ENCODE measurements at regions not wholly inside any gene's neighbourhood (a gene's known extent, or its start where the extent isn't known, plus 50 kb on each side); places are given as distances from the start of the nearest gene placed in this dataset.
A peak's percentile ranks its signal among the peaks of the same experiment; 100 is the strongest.

DNA sequence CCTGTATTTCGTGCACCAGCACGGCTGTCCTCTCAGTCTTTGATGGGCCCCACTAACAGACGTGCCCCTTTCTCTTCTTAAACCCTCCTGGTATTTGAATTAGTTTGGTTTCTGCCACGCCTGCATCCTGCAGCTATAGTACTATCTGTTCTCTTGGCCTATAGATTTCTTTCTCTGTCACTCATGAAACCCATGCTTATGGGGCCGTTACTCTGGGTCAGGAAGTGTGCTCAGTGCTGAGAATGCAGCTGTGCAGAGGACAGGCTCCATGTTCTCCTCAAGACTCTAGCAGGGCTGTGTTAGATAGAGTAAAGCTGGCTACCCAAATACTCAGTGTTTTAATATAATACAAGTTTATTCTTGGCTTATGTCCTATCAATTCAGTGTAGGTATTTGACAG lies 180.0 kb downstream of the INSIG2 start:
- no peak overlapping the region for H3K4me3 ChIP-seq (ENCODE audit: low read depth, low read length)
- TF ChIP-seq, protein P1, sequence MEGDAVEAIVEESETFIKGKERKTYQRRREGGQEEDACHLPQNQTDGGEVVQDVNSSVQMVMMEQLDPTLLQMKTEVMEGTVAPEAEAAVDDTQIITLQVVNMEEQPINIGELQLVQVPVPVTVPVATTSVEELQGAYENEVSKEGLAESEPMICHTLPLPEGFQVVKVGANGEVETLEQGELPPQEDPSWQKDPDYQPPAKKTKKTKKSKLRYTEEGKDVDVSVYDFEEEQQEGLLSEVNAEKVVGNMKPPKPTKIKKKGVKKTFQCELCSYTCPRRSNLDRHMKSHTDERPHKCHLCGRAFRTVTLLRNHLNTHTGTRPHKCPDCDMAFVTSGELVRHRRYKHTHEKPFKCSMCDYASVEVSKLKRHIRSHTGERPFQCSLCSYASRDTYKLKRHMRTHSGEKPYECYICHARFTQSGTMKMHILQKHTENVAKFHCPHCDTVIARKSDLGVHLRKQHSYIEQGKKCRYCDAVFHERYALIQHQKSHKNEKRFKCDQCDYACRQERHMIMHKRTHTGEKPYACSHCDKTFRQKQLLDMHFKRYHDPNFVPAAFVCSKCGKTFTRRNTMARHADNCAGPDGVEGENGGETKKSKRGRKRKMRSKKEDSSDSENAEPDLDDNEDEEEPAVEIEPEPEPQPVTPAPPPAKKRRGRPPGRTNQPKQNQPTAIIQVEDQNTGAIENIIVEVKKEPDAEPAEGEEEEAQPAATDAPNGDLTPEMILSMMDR (IDR thresholded peaks at IDR 0.05; ENCODE audit: insufficient read depth, low read depth, low read length, missing control alignments) = no peak
- peak; percentile 19 for DNase-seq (ENCODE audit: low read depth)

DNA sequence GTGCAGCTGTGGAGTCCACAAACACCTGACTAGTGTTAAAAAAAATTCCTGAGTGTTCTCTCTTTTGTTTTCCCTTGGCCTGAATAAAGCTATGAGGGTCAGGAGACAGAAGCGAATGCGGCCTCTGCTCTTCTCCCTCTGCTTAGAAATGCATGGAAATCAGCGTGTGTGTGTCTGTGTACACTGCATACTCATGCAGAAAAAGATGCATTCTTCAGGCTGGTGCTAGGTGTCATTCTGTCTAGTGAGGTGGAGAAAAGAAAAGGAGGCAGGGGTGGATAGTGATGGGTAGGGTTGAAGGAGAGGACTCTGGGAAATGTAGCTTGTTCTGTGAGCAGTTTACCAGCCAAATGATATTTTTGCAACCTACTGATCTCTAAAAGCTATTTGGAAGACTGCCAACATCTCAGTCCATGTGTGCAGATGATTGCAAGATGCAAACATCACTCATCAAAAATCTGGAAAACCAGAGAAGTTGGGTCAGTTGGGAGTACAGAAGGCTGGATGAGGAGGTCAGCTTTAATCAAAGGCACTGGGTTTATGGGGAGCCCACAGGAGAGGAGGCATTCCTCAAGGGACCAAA lies 177.7 kb downstream of the INSIG2 start:
- H3K4me3 ChIP-seq (ENCODE audit: low read depth, low read length) = no peak overlapping the region
- TF ChIP-seq, protein P1 (IDR thresholded peaks at IDR 0.05; ENCODE audit: insufficient read depth, low read depth, low read length, missing control alignments) = no peak
- DNase-seq (ENCODE audit: low read depth) = no peak

DNA sequence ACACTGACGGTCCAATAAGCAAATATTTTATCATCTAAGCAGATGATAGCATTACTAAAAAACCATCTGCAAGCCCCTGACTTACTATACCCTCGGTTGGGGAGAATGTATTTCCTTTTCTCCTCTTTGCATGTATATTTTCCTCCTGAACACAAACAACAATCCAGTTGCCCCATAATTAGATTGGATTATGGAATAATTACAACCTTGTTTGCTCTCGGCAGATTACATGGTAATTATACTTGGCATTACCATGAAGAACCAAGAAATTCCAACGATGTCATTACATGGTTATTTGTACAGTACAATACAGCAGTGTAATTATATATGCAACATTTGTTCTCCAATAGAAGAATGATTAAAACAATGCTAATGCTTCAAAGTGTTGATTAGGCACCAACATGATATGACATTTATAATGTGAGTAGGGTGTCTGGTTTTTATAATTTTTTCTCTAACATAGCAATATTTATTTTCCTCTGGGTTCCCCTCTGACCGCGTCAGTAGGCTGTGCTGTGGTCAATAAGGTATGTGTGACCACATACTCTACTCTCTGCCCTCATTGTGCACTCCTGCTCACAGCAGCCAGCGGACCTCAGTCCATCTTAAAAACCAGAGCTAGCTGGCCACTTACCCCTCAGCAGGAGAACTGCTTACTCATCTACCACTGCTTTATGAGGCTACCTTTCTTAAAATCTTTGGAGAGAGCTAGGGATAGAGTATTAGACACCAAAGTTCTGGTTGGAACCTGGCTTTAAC lies 176.1 kb downstream of the INSIG2 start:
- no peak for DNase-seq (ENCODE audit: low read depth)
- H3K4me3 ChIP-seq (ENCODE audit: low read depth, low read length) = no peak overlapping the region
- TF ChIP-seq, protein P1 (IDR thresholded peaks at IDR 0.05; ENCODE audit: insufficient read depth, low read depth, low read length, missing control alignments) = no peak

DNA sequence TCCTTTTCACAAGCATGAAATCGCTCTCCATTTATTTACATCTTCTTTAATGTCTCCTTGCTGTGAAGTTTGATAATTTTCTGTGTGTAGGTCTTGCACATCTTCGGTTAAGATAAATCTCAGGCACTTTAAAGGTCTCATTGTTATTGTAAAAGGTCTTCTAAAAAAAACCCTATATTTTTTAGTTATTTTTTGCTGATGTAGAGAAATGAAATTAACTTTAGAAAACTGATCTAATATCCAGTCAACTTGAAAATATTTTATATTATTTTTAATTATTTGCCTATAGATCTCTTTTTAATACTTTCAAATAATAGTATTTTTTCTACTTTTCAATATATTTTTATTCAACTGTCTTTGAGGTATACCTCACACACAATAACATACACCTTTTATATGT lies 169.4 kb downstream of the INSIG2 start:
- no peak for DNase-seq (ENCODE audit: low read depth)
- H3K4me3 ChIP-seq (ENCODE audit: low read depth, low read length) = no peak overlapping the region
- TF ChIP-seq, protein P1 (IDR thresholded peaks at IDR 0.05; ENCODE audit: insufficient read depth, low read depth, low read length, missing control alignments) = no peak

DNA sequence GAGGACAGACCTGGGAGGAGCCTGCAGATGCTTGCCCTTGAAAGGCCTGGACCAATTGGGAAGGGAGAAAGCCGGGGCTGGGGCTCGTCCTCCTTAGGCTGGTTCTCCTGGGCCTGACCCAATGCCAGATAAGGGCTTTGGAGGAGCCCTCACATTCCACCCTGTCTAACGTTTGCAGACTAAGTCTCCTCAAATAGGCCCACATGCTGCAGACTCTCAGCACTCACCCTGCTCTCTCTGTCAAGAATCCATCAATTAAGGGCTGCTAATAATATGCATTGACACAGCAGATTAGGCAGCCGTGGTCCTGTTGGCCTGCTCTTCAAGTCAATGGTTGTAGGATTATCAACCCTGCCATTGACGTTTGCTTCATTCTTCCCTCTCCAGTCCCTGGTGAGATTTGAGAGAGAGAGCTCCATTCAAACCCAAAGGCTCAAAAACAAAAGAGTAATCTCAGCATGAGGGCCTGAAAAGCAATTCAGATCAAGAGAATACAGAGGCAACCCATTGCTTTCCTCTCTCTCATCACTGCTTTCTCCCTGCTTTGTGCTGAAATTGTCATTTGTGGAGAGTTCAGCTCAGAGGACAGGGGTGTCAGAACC lies 167.6 kb downstream of the INSIG2 start:
- TF ChIP-seq, protein P1 (IDR thresholded peaks at IDR 0.05; ENCODE audit: insufficient read depth, low read depth, low read length, missing control alignments) = no peak
- no peak overlapping the region for H3K4me3 ChIP-seq (ENCODE audit: low read depth, low read length)
- no peak for DNase-seq (ENCODE audit: low read depth)

DNA sequence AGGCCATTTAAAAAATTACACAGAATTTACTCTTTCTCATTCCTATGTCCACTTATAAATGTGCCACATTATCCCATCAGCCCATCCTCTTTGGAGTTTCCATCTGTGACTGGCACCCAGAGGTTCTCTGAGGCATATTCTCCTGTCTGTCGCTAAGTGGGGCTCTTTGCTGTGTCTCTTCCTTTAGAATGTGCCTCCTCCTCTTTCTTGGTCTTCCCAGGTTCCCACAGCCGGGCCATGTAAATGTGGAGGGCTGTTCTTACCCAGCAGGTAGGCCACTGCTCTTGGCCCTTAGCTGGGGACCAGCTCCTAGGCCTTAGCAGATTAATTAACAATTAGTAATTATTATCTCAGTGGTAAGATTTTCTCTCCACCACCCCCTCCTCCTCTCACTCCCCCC lies 167.0 kb downstream of the INSIG2 start:
- DNase-seq (ENCODE audit: low read depth) = no peak
- TF ChIP-seq, protein P1 (IDR thresholded peaks at IDR 0.05; ENCODE audit: insufficient read depth, low read depth, low read length, missing control alignments) = no peak
- no peak overlapping the region for H3K4me3 ChIP-seq (ENCODE audit: low read depth, low read length)
